ENCODE measurements at regions not wholly inside any gene's neighbourhood (a gene's known extent, or its start where the extent isn't known, plus 50 kb on each side); places are given as distances from the start of the nearest gene placed in this dataset.

DNA sequence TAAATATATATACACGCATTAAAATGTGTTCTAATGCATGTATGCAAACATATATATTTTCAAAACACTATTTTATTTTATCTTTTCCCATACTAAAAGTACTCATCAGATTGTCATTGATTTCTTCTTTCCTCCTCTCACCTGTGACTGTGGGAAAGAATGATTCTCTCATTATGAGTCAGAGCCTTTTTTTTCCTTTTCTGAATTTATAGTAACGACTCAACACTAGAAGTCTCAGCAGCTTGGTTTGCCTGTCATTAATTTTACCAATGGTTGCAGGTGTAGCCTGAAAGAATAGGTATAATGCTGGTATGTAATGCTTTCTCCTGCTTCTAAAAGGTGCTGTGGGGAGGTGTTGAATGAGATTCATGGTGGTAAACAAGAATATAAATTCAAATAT lies 328.7 kb downstream of the UTRN start:
- TF ChIP-seq, protein P1, sequence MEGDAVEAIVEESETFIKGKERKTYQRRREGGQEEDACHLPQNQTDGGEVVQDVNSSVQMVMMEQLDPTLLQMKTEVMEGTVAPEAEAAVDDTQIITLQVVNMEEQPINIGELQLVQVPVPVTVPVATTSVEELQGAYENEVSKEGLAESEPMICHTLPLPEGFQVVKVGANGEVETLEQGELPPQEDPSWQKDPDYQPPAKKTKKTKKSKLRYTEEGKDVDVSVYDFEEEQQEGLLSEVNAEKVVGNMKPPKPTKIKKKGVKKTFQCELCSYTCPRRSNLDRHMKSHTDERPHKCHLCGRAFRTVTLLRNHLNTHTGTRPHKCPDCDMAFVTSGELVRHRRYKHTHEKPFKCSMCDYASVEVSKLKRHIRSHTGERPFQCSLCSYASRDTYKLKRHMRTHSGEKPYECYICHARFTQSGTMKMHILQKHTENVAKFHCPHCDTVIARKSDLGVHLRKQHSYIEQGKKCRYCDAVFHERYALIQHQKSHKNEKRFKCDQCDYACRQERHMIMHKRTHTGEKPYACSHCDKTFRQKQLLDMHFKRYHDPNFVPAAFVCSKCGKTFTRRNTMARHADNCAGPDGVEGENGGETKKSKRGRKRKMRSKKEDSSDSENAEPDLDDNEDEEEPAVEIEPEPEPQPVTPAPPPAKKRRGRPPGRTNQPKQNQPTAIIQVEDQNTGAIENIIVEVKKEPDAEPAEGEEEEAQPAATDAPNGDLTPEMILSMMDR (IDR thresholded peaks at IDR 0.05; ENCODE audit: unreplicated experiment in 3 of 3): no peak
- Mint-ChIP-seq H3K36me3 (ENCODE audit: low read depth) (peaks cover 1% of the 10 kb centered on the region), H3K27me3 (ENCODE audit: low read depth) (no peaks in the 10 kb centered on the region), H3K4me1 (peaks cover 8% of the 10 kb centered on the region), H3K4me3 (no peak overlapping the region), H3K27ac (no peak overlapping the region), H3K9me3 (no peaks in the 10 kb centered on the region)

DNA sequence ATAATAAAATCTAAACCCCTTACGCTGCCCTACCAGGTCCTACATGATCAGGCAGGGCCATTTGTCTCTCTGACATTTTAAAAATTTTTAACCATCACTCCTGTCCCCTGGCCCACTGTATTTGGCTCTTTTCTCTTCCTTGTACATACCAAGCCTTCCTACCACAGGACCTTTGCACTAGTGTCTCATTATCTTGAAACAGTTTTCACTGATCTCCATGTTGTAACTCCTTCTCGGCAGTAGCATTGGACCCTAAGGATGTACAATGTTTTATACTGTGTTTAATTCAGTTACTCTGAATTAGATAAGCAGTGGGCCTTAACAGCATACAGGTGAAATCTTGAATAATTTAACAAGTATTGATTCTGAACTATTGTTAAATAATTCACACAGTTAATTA lies 330.7 kb downstream of the UTRN start:
- TF ChIP-seq, protein P1 (IDR thresholded peaks at IDR 0.05; ENCODE audit: unreplicated experiment in 3 of 3): no peak
- no peak overlapping the region for H3K27ac Mint-ChIP-seq

DNA sequence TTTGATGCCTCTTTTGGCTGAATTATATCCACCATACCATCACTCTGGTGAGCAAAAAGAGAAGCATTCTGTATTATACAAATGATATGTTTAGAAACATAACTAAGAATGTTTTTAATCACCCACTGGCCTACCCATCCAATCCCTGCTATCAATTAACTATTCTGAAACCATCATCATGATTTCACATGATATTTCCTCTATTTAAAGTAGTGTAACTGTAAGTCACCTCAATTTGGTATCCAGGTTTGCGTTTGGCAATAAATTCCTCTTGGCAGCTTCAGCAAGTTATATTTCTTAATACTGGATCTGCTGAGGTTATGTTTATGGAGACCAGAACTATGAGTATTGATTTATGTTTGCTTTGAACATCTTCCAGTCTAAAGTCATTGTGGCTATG lies 332.1 kb downstream of the UTRN start:
- no peak overlapping the region for H3K27ac Mint-ChIP-seq
- H3K27me3 Mint-ChIP-seq (ENCODE audit: low read depth): no peaks in the 10 kb centered on the region
- peaks cover 8% of the 10 kb centered on the region for H3K4me1 Mint-ChIP-seq
- TF ChIP-seq, protein P1 (IDR thresholded peaks at IDR 0.05; ENCODE audit: unreplicated experiment in 3 of 3): no peak
- H3K4me3 Mint-ChIP-seq: no peak overlapping the region
- no peaks in the 10 kb centered on the region for H3K9me3 Mint-ChIP-seq
- H3K36me3 Mint-ChIP-seq (ENCODE audit: low read depth): no peaks in the 10 kb centered on the region

More for the DNA sequence above, 330.7 kb downstream of the UTRN start:
- Mint-ChIP-seq H3K9me3 (no peaks in the 10 kb centered on the region), H3K27me3 (ENCODE audit: low read depth) (no peaks in the 10 kb centered on the region), H3K4me3 (no peak overlapping the region), H3K36me3 (ENCODE audit: low read depth) (no peaks in the 10 kb centered on the region), H3K4me1 (peaks cover 8% of the 10 kb centered on the region)

DNA sequence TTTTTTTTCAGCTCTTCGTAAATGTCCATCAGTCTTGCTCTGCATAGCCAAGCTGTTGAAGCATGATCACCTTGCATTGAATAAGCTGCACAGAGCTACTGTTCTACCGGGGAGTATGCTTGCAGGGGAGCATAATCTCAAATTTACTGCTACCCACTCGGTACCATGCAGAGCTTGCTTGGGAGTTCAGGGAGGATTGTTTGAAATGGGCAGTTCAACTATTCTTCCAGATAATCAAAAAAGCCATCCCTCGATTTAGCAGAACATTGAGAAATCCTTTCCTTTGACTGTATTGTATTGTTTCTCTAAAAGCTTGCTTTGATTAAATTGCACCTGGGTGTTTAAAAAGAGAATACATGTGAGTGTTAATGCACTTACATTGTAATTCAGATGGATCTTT lies 332.6 kb downstream of the UTRN start:
- TF ChIP-seq, protein P1 (IDR thresholded peaks at IDR 0.05; ENCODE audit: unreplicated experiment in 3 of 3): no peak
- Mint-ChIP-seq H3K27ac (no peak overlapping the region), H3K4me1 (peaks cover 8% of the 10 kb centered on the region), H3K36me3 (ENCODE audit: low read depth) (no peaks in the 10 kb centered on the region), H3K27me3 (ENCODE audit: low read depth) (no peaks in the 10 kb centered on the region), H3K4me3 (no peak overlapping the region), H3K9me3 (no peaks in the 10 kb centered on the region)

DNA sequence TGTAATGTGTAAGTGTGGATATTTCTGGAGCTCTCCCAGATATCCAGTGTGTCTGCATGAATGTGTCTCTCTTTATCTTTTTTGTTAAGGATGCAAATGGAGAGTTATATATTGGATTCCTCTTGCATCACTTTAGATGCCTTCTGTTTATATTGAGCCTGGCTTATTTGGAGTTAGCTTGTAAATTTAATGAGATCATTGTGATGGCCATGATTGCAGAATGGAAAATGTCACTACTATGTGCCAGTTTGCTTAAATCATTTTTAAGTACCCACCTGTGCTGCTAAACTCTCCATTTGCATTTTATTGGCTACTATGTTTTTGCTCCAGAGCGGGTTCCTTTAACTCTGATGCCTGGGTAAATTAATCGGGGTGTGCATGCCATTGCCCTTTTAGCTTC lies 334.8 kb downstream of the UTRN start:
- TF ChIP-seq, protein P1 (IDR thresholded peaks at IDR 0.05; ENCODE audit: unreplicated experiment in 3 of 3): no peak
- no peaks in the 10 kb centered on the region for H3K27me3 Mint-ChIP-seq (ENCODE audit: low read depth)
- no peak overlapping the region for H3K27ac Mint-ChIP-seq
- H3K4me3 Mint-ChIP-seq: no peak overlapping the region
- H3K9me3 Mint-ChIP-seq: no peaks in the 10 kb centered on the region
- peaks cover 8% of the 10 kb centered on the region for H3K4me1 Mint-ChIP-seq
- no peaks in the 10 kb centered on the region for H3K36me3 Mint-ChIP-seq (ENCODE audit: low read depth)

DNA sequence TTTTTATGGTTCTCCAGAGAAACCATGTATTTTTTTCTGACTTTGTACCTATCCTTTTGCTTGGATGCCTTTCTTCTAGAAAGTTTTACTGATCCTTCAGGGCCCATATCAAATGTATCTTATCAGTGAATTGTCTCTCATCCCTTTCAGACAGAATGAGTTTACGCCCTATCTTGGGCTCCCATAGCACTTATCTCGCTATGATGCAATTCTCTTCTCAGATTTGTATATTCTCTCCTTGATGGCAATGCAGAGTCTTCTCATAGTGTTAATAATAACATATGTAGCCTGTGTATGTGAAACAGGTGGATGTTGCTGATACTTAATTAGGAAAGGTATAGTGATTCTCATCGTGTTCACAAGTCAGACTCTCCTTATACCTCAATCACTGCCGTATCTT lies 336.2 kb downstream of the UTRN start:
- Mint-ChIP-seq H3K4me1 (peaks cover 8% of the 10 kb centered on the region), H3K36me3 (ENCODE audit: low read depth) (no peaks in the 10 kb centered on the region), H3K27ac (no peak overlapping the region), H3K4me3 (no peak overlapping the region), H3K9me3 (no peaks in the 10 kb centered on the region), H3K27me3 (ENCODE audit: low read depth) (no peaks in the 10 kb centered on the region)
- TF ChIP-seq, protein P1 (IDR thresholded peaks at IDR 0.05; ENCODE audit: unreplicated experiment in 3 of 3): no peak

Data from nephron (organoid).